GM12878 (cell line): ENCODE measurements at regions not wholly inside any gene's neighbourhood (a gene's known extent, or its start where the extent isn't known, plus 50 kb on each side); places are given as distances from the start of the nearest gene placed in this dataset.

ENCODE experiments used
- ATAC-seq: fragments of 200-7000 bp; cut with Tn5 transposase; 3 replicates; pipeline ENCODE4 v1.9.1; 2020; ENCODE audit warnings: mild to moderate bottlenecking, moderate library complexity
- BruUV-seq: library from RNA; stranded (reverse); fragments of 400-500 nt; replicated peaks from 2 replicates; lab custom pipeline; 2021; lab: Mats Ljungman, UMichigan
- CTCF ChIA-PET: fragments of 300-600 bp; sonication (Branson Sonifier 250); formaldehyde crosslinking; extraction: SDS; loops from one replicate; lab custom pipeline; 2021; ENCODE audit warnings: inconsistent platforms; lab: Yijun Ruan, JAX
- POLR2A ChIA-PET: fragments of 350-600 bp; formaldehyde crosslinking; extraction: SDS; loops from one replicate; lab custom pipeline; 2021; ENCODE audit warnings: inconsistent platforms; lab: Charles Lee
- RAD21 ChIA-PET: fragments of 300-600 bp; sonication (Branson Sonifier 250); formaldehyde crosslinking; loops from one replicate; lab custom pipeline; 2023; ENCODE audit warnings: antibody characterized with exemption; ENCODE audit not compliant: unreplicated experiment; lab: Charles Lee
- SMC1A ChIA-PET: fragments of 300-600 bp; sonication (Branson Sonifier 250); formaldehyde crosslinking; loops from one replicate; lab custom pipeline; 2023; ENCODE audit not compliant: unreplicated experiment, uncharacterized antibody; lab: Charles Lee
- DNase-seq: peaks from one replicate; pipeline ENCODE4 v3.0.0-alpha.2; 2011; ENCODE audit warnings: low read depth, low spot score
- FAIRE-seq: peaks from 3 replicates; lab custom pipeline; 2011; peaks lifted over from hg19 to GRCh38; lab: Jason Lieb, UNC
- H2AFZ ChIP-seq: 2 replicates; pipeline ENCODE4 v1.6.0; 2011; ENCODE audit warnings: low read depth, low read length, control low read depth; ENCODE audit not compliant: control insufficient read depth
- H3K27ac ChIP-seq: 2 replicates; pipeline ENCODE4 v1.5.1; 2011; ENCODE audit warnings: control low read depth; ENCODE audit not compliant: control insufficient read depth, insufficient read depth
- H3K27me3 ChIP-seq, 2 experiments: replicated peaks in 1 of 2; 2 replicates each; pipeline versions ENCODE4 v1.6.0 to v1.6.1; 2011; ENCODE audit warnings: low read length in 1 of 2; ENCODE audit not compliant: control insufficient read depth in 2 of 2, insufficient read depth in 2 of 2
- H3K36me3 ChIP-seq, 2 experiments: 2 replicates each; pipeline ENCODE4 v1.5.1; 2011; ENCODE audit warnings: low read length in 1 of 2; ENCODE audit not compliant: control insufficient read depth in 2 of 2, insufficient read depth in 2 of 2
- H3K4me1 ChIP-seq: 2 replicates; pipeline ENCODE4 v1.6.1; 2011; ENCODE audit warnings: mild to moderate bottlenecking, low read length, moderate library complexity, mixed read lengths; ENCODE audit not compliant: control insufficient read depth, insufficient read depth
- H3K4me2 ChIP-seq: 2 replicates; pipeline ENCODE4 v1.6.0; 2011; ENCODE audit warnings: control low read depth; ENCODE audit not compliant: control insufficient read depth, insufficient read depth
- H3K4me3 ChIP-seq: fragments of 200-600 bp; sonication (generic); 2 replicates; pipeline ENCODE4 v1.5.1; 2016
- H3K79me2 ChIP-seq: 2 replicates; pipeline ENCODE4 v1.6.0; 2011; ENCODE audit warnings: low read length; ENCODE audit not compliant: control insufficient read depth, insufficient read depth
- H3K9ac ChIP-seq: 2 replicates; pipeline ENCODE4 v1.8.0; 2011; ENCODE audit warnings: low read length, control low read depth, mixed read lengths; ENCODE audit not compliant: control insufficient read depth, insufficient read depth
- H3K9me3 ChIP-seq: replicated peaks from 3 replicates; pipeline ENCODE4 v1.5.1; 2011; ENCODE audit warnings: mild to moderate bottlenecking, low read length; ENCODE audit not compliant: control insufficient read depth, insufficient read depth
- H4K20me1 ChIP-seq: 2 replicates; pipeline ENCODE4 v1.6.0; 2011; ENCODE audit not compliant: control insufficient read depth, insufficient read depth
- E2F8 ChIP-seq: fragments of 450-650 bp; IDR thresholded peaks from 2 replicates; pipeline ENCODE4 v1.6.1; 2018; ENCODE audit warnings: mild to moderate bottlenecking, low read depth, moderate library complexity; ENCODE audit not compliant: partially characterized antibody
- FOS ChIP-seq: IDR thresholded peaks from 3 replicates; pipeline ENCODE4 v1.6.1; 2011; ENCODE audit warnings: borderline replicate concordance; ENCODE audit not compliant: insufficient read length; ENCODE audit errors: extremely low read depth
- IKZF1 ChIP-seq: fragments of 450-650 bp; conservative IDR thresholded peaks from 2 replicates; pipeline ENCODE4 v1.6.1; 2017; ENCODE audit warnings: antibody characterized with exemption, mild to moderate bottlenecking
- IRF4 ChIP-seq: IDR thresholded peaks from 2 replicates; pipeline ENCODE4 v1.6.1; 2011; ENCODE audit warnings: low read depth, low read length
- KLF5 ChIP-seq: fragments of 450-650 bp; IDR thresholded peaks from 2 replicates; pipeline ENCODE4 v1.6.1; 2014; ENCODE audit warnings: mild to moderate bottlenecking; ENCODE audit not compliant: partially characterized antibody
- MTA3 ChIP-seq: IDR thresholded peaks from 2 replicates; pipeline ENCODE4 v1.6.1; 2012; ENCODE audit warnings: low read length, inconsistent platforms, borderline replicate concordance
- WGBS: methylation state at CpG from one replicate; pipeline ENCODE4 v1.1.6; 2016; ENCODE audit warnings: low lambda C conversion rate; ENCODE audit not compliant: insufficient replicate concordance, insufficient coverage; ENCODE audit errors: missing lambda C conversion rate; 5-methylcytosine and 5-hydroxymethylcytosine counted together
- in situ Hi-C: fragments of 300-500 bp; cut with MboI; formaldehyde crosslinking; loops from 9 replicates; pipeline ENCODE4 v1.14.3; 2018; ENCODE audit warnings: mixed read lengths
- intact Hi-C: fragments of 100-400 bp; cut with micrococcal nuclease; formaldehyde crosslinking; loops from one replicate; pipeline ENCODE4 v1.14.2; 2022; ENCODE audit not compliant: unreplicated experiment

DNA sequence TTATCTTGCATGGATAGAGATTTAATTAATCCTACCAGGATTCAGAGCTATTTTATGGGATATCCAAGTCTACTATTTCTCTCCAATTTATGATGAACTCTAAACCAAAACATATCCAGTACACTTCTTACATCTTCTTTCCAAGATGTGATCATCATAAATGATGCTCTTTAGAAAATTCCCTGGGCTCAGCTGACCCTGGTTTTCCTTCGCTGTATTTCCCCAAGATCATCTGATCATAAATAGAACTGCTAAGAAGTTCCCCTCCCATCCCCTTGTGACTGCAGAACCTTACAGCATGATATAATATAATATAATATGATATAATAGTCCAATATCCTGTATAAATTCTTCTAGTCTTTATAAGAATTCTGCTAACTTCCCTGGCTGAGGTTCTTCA, 114.6 kb upstream of the LYZL2 start:
- H3K79me2 ChIP-seq, result no peaks in the 10 kb centered on the region
- H2AFZ ChIP-seq, result no peak overlapping the region
- H3K4me2 ChIP-seq, result no peak overlapping the region
- H3K27ac ChIP-seq, result no peak overlapping the region
- ChIA-PET POLR2A (interaction anchor here (0.5 kb wide), 1 partner anchor 1072 kb away, joined by 3 read pairs; no protein-coding TSS in a partner anchor), SMC1A (interaction anchor here (1.6 to 1.7 kb wide), 2 partner anchors 8 to 12 kb away, joined by 4 to 10 read pairs; no protein-coding TSS in a partner anchor), CTCF (interaction anchor here (0.6 to 1.5 kb wide), 2 partner anchors 39 to 1026 kb away, joined by 3 to 5 read pairs; no protein-coding TSS in a partner anchor), RAD21 (interaction anchor here (0.9 kb wide), 1 partner anchor 56 kb away, joined by 3 read pairs; no protein-coding TSS in a partner anchor)
- no peak for FAIRE-seq
- in situ Hi-C loops, result no loop called here
- intact Hi-C loops, result no loop called here
- WGBS, result 28% methylated on average over 1 of the region's 1 CpG
- no peaks in the 10 kb centered on the region for H3K27me3 ChIP-seq
- no peak overlapping the region for H3K4me3 ChIP-seq
- no peak overlapping the region for H3K9ac ChIP-seq
- no peak for DNase-seq
- ATAC-seq, result no peak
- H3K4me1 ChIP-seq, result peaks cover 27% of the 10 kb centered on the region
- no peaks in the 10 kb centered on the region for H3K36me3 ChIP-seq
- TF ChIP-seq E2F8 (no peak), FOS (no peak)
- BruUV-seq, result no TSS peak
- H3K9me3 ChIP-seq, result no peaks in the 10 kb centered on the region; the same call in 2 of the 3 replicates
- no peaks in the 10 kb centered on the region for H4K20me1 ChIP-seq

- H3K36me3 ChIP-seq, result no peaks in the 10 kb centered on the region
- H3K27me3 ChIP-seq, result no peaks in the 10 kb centered on the region
- POLR2A ChIA-PET, result interaction anchor here (0.5 kb wide), 1 partner anchor 1072 kb away, joined by 3 read pairs; no protein-coding TSS in a partner anchor
- no peak overlapping the region for H3K4me3 ChIP-seq
- TF ChIP-seq MTA3 (no peak), IKZF1 (0 out of 2 replicates have a peak, but pooled peaks have one; percentile 11), IRF4 (0 out of 2 replicates have a peak, but pooled peaks have one; percentile 15), KLF5 (no peak)
- TF ChIP-seq, all 136 proteins: peak for 2
- CTCF ChIA-PET, result interaction anchor here (0.6 to 1.5 kb wide), 6 partner anchors 8 to 1065 kb away, joined by 3 to 7 read pairs (median 4); no protein-coding TSS in a partner anchor
- no peak overlapping the region for H2AFZ ChIP-seq
- H4K20me1 ChIP-seq, result no peaks in the 10 kb centered on the region
- 77% methylated on average over 3 of the region's 3 CpGs for WGBS
- peaks cover 29% of the 10 kb centered on the region for H3K4me1 ChIP-seq
- H3K4me2 ChIP-seq, result no peak overlapping the region
- ATAC-seq, result no peak
- no peaks in the 10 kb centered on the region; the same call in 2 of the 3 replicates for H3K9me3 ChIP-seq
- no TSS peak for BruUV-seq
- no peak overlapping the region for H3K27ac ChIP-seq
- intact Hi-C loops, result no loop called here
- no peak for DNase-seq
- RAD21 ChIA-PET, result interaction anchor here (0.9 kb wide), 1 partner anchor 56 kb away, joined by 3 read pairs; no protein-coding TSS in a partner anchor
- FAIRE-seq, result no peak
- in situ Hi-C loops, result no loop called here
- H3K9ac ChIP-seq, result no peak overlapping the region
- no peaks in the 10 kb centered on the region for H3K79me2 ChIP-seq
- SMC1A ChIA-PET, result interaction anchor here (1.0 to 1.7 kb wide), 5 partner anchors 8 to 18 kb away, joined by 3 to 10 read pairs (median 4); no protein-coding TSS in a partner anchor
Measured at GRCh38 chr10:30743586-30743985, 114.0 kb upstream of the LYZL2 start.
